Nephron (organoid): ENCODE measurements at regions not wholly inside any gene's neighbourhood (a gene's known extent, or its start where the extent isn't known, plus 50 kb on each side); places are given as distances from the start of the nearest gene placed in this dataset.

ENCODE experiments used
- H3K27ac Mint-ChIP-seq, 3 experiments: 2 replicates each; pipeline ENCODE4 v1.8.0; 2020; ENCODE audit warnings: mixed read lengths in 3 of 3, mild to moderate bottlenecking in 2 of 3, moderate library complexity in 1 of 3
- H3K27me3 Mint-ChIP-seq: 2 replicates; pipeline ENCODE4 v1.8.0; 2021; ENCODE audit warnings: low read depth, mild to moderate bottlenecking, moderate library complexity, mixed read lengths
- H3K36me3 Mint-ChIP-seq: 2 replicates; pipeline ENCODE4 v1.8.0; 2020; ENCODE audit warnings: low read depth, mixed read lengths
- H3K4me1 Mint-ChIP-seq: 2 replicates; pipeline ENCODE4 v1.8.0; 2020; ENCODE audit warnings: mixed read lengths
- H3K4me3 Mint-ChIP-seq, 3 experiments: 2 replicates each; pipeline ENCODE4 v1.8.0; 2020; ENCODE audit warnings: mild to moderate bottlenecking in 3 of 3, mixed read lengths in 3 of 3, moderate library complexity in 2 of 3
- H3K9me3 Mint-ChIP-seq: 2 replicates; pipeline ENCODE4 v1.8.0; 2020; ENCODE audit warnings: mixed read lengths
- CTCF ChIP-seq, 3 experiments: fragments of 200-600 bp; sonication (generic); IDR thresholded peaks; one replicate each; pipeline ENCODE4 v1.5.0; 2021; ENCODE audit warnings: antibody characterized with exemption in 3 of 3; ENCODE audit not compliant: unreplicated experiment in 3 of 3

GRCh38 chr1:95829556-95829955, 595.5 kb downstream of the RWDD3 start:
- Mint-ChIP-seq H3K4me3 (no peak overlapping the region), H3K36me3 (no peaks in the 10 kb centered on the region), H3K9me3 (no peaks in the 10 kb centered on the region), H3K27ac (no peak overlapping the region), H3K27me3 (no peaks in the 10 kb centered on the region), H3K4me1 (no peaks in the 10 kb centered on the region)
- TF ChIP-seq CTCF (IDR thresholded peaks at IDR 0.05; ENCODE audit: unreplicated experiment in 3 of 3) = no peak

GRCh38 chr1:95832370-95832769, 598.4 kb downstream of the RWDD3 start:
- Mint-ChIP-seq H3K9me3 (peaks cover 17% of the 10 kb centered on the region), H3K27me3 (no peaks in the 10 kb centered on the region), H3K27ac (no peak overlapping the region), H3K4me3 (no peak overlapping the region), H3K4me1 (no peaks in the 10 kb centered on the region), H3K36me3 (no peaks in the 10 kb centered on the region)
- TF ChIP-seq CTCF (IDR thresholded peaks at IDR 0.05; ENCODE audit: unreplicated experiment in 3 of 3) = no peak

- Mint-ChIP-seq H3K27me3 (no peaks in the 10 kb centered on the region), H3K4me1 (no peaks in the 10 kb centered on the region), H3K36me3 (no peaks in the 10 kb centered on the region), H3K4me3 (no peak overlapping the region), H3K27ac (no peak overlapping the region), H3K9me3 (no peaks in the 10 kb centered on the region)
- no peak for TF ChIP-seq CTCF (IDR thresholded peaks at IDR 0.05; ENCODE audit: unreplicated experiment in 3 of 3)
Measured at GRCh38 chr1:95849439-95849838, 615.4 kb downstream of the RWDD3 start.

GRCh38 chr1:95850165-95850649, 616.2 kb downstream of the RWDD3 start:
- H3K36me3 Mint-ChIP-seq = no peaks in the 10 kb centered on the region
- no peak overlapping the region for H3K4me3 Mint-ChIP-seq
- no peaks in the 10 kb centered on the region for H3K27me3 Mint-ChIP-seq
- TF ChIP-seq CTCF (IDR thresholded peaks at IDR 0.05; ENCODE audit: unreplicated experiment in 3 of 3) = no peak
- no peaks in the 10 kb centered on the region for H3K9me3 Mint-ChIP-seq
- H3K27ac Mint-ChIP-seq = no peak overlapping the region
- H3K4me1 Mint-ChIP-seq = no peaks in the 10 kb centered on the region

- Mint-ChIP-seq H3K9me3 (no peaks in the 10 kb centered on the region), H3K4me3 (no peak overlapping the region)
- no peak for TF ChIP-seq CTCF (IDR thresholded peaks at IDR 0.05; ENCODE audit: unreplicated experiment in 3 of 3)
Measured at GRCh38 chr1:95850763-95851162, 616.8 kb downstream of the RWDD3 start.

GRCh38 chr1:95852483-95853070, 618.6 kb downstream of the RWDD3 start:
- no peaks in the 10 kb centered on the region for H3K9me3 Mint-ChIP-seq
- no peak overlapping the region for H3K27ac Mint-ChIP-seq
- H3K4me1 Mint-ChIP-seq = no peaks in the 10 kb centered on the region
- H3K4me3 Mint-ChIP-seq = no peak overlapping the region
- H3K36me3 Mint-ChIP-seq = no peaks in the 10 kb centered on the region
- no peak for TF ChIP-seq CTCF (IDR thresholded peaks at IDR 0.05; ENCODE audit: unreplicated experiment in 3 of 3)
- H3K27me3 Mint-ChIP-seq = no peaks in the 10 kb centered on the region

More at GRCh38 chr1:95850763-95851162, 616.8 kb downstream of the RWDD3 start:
- Mint-ChIP-seq H3K27me3 (no peaks in the 10 kb centered on the region), H3K4me1 (no peaks in the 10 kb centered on the region), H3K36me3 (no peaks in the 10 kb centered on the region), H3K27ac (no peak overlapping the region)
